GM23338 (cell line): ENCODE measurements at regions not wholly inside any gene's neighbourhood (a gene's known extent, or its start where the extent isn't known, plus 50 kb on each side); places are given as distances from the start of the nearest gene placed in this dataset.

ENCODE experiments used
- ATAC-seq: fragments of 200-7000 bp; cut with Tn5 transposase; 3 replicates; pipeline ENCODE4 v1.9.1; 2020
- DNase-seq: peaks from one replicate; pipeline ENCODE4 v3.0.0-alpha.2; 2015; ENCODE audit warnings: low spot score
- H2AFZ ChIP-seq: fragments of 200-600 bp; sonication (generic); 2 replicates; pipeline ENCODE4 v1.8.0; 2016; ENCODE audit warnings: antibody characterized with exemption, mild to moderate bottlenecking, moderate library complexity
- H3F3A ChIP-seq: fragments of 200-600 bp; sonication (generic); replicated peaks from 2 replicates; pipeline ENCODE4 v1.8.0; 2017; ENCODE audit warnings: antibody characterized with exemption, mixed run types, low read depth
- H3K27ac ChIP-seq: fragments of 200-600 bp; sonication (generic); 2 replicates; pipeline ENCODE4 v1.6.1; 2016; ENCODE audit warnings: low read depth
- H3K27me3 ChIP-seq: fragments of 200-600 bp; sonication (generic); 2 replicates; pipeline ENCODE4 v1.8.0; 2016; ENCODE audit warnings: mild to moderate bottlenecking, mixed run types, moderate library complexity; ENCODE audit not compliant: insufficient read depth
- H3K36me3 ChIP-seq: fragments of 200-600 bp; sonication (generic); 2 replicates; pipeline ENCODE4 v1.8.0; 2016; ENCODE audit warnings: mild to moderate bottlenecking; ENCODE audit not compliant: insufficient read depth
- H3K4me1 ChIP-seq: fragments of 200-600 bp; sonication (generic); 2 replicates; pipeline ENCODE4 v1.8.0; 2016; ENCODE audit warnings: mild to moderate bottlenecking, moderate library complexity; ENCODE audit not compliant: insufficient read depth
- H3K4me2 ChIP-seq: fragments of 200-600 bp; sonication (generic); 2 replicates; pipeline ENCODE4 v1.7.1; 2017; ENCODE audit warnings: mixed run types
- H3K4me3 ChIP-seq: fragments of 200-600 bp; sonication (generic); 2 replicates; pipeline ENCODE4 v1.6.1; 2016; ENCODE audit warnings: mixed run types
- H3K79me2 ChIP-seq: fragments of 200-600 bp; sonication (generic); replicated peaks from 2 replicates; pipeline ENCODE4 v1.8.0; 2017; ENCODE audit warnings: mild to moderate bottlenecking; ENCODE audit not compliant: insufficient read depth
- H3K9me2 ChIP-seq: fragments of 200-600 bp; sonication (generic); 2 replicates; pipeline ENCODE4 v1.8.0; 2017; ENCODE audit not compliant: insufficient read depth
- H4K20me1 ChIP-seq: fragments of 200-600 bp; sonication (generic); replicated peaks from 2 replicates; pipeline ENCODE4 v1.8.0; 2017; ENCODE audit warnings: mild to moderate bottlenecking; ENCODE audit not compliant: insufficient read depth
- H3K27ac Mint-ChIP-seq: 2 replicates; pipeline ENCODE4 v1.8.0; 2020; ENCODE audit warnings: inconsistent platforms, mild to moderate bottlenecking, moderate library complexity, mixed read lengths
- H3K27me3 Mint-ChIP-seq: 3 replicates; pipeline ENCODE4 v1.8.0; 2022; ENCODE audit warnings: low read depth, mild to moderate bottlenecking, moderate library complexity, mixed read lengths, inconsistent platforms; ENCODE audit not compliant: insufficient read depth, poor library complexity
- H3K36me3 Mint-ChIP-seq: 3 replicates; pipeline ENCODE4 v1.8.0; 2021; ENCODE audit warnings: low read depth, mild to moderate bottlenecking, inconsistent platforms, moderate library complexity, mixed read lengths
- H3K4me1 Mint-ChIP-seq: 3 replicates; pipeline ENCODE4 v1.8.0; 2020; ENCODE audit warnings: mild to moderate bottlenecking, inconsistent platforms, mixed read lengths
- H3K4me3 Mint-ChIP-seq: 3 replicates; pipeline ENCODE4 v1.8.0; 2021; ENCODE audit warnings: moderate library complexity, mild to moderate bottlenecking, inconsistent platforms, mixed read lengths
- H3K9me3 Mint-ChIP-seq: 3 replicates; pipeline ENCODE4 v1.8.0; 2020; ENCODE audit warnings: moderate library complexity, mild to moderate bottlenecking, inconsistent platforms, mixed read lengths
- CREB1 ChIP-seq: fragments of 250-450 bp; sonication (Bioruptor Pico); IDR thresholded peaks from 2 replicates; pipeline ENCODE4 v1.5.0; 2020; ENCODE audit warnings: low read depth, mild to moderate bottlenecking, moderate library complexity
- ETS1 ChIP-seq: IDR thresholded peaks from 2 replicates; pipeline ENCODE4 v1.6.1; 2016; ENCODE audit warnings: antibody characterized with exemption
- EZH2 ChIP-seq: fragments of 200-600 bp; sonication (generic); IDR thresholded peaks from one replicate; pipeline ENCODE4 v1.8.0; 2017; ENCODE audit warnings: antibody characterized with exemption, mild to moderate bottlenecking, low read depth; ENCODE audit not compliant: unreplicated experiment
- EZH2phosphoT487 ChIP-seq: fragments of 200-600 bp; sonication (generic); IDR thresholded peaks from one replicate; pipeline ENCODE4 v1.8.1; 2018; ENCODE audit warnings: antibody characterized with exemption; ENCODE audit not compliant: unreplicated experiment
- JUNB ChIP-seq: IDR thresholded peaks from one replicate; pipeline ENCODE4 v1.6.1; 2016; ENCODE audit warnings: antibody characterized with exemption; ENCODE audit not compliant: unreplicated experiment
- NANOG ChIP-seq: IDR thresholded peaks from 2 replicates; pipeline ENCODE4 v1.6.1; 2016; ENCODE audit warnings: antibody characterized with exemption, borderline replicate concordance
- POLR2AphosphoS5 ChIP-seq: IDR thresholded peaks from 2 replicates; pipeline ENCODE4 v1.6.1; 2016; ENCODE audit warnings: antibody characterized with exemption, low read depth
- STAT1 ChIP-seq: IDR thresholded peaks from one replicate; pipeline ENCODE4 v1.6.1; 2016; ENCODE audit warnings: antibody characterized with exemption; ENCODE audit not compliant: unreplicated experiment
- ZNF114 ChIP-seq: fragments of 250-450 bp; sonication (Bioruptor Pico); IDR thresholded peaks from 2 replicates; pipeline ENCODE4 v1.5.0; 2020; ENCODE audit warnings: mild to moderate bottlenecking, moderate library complexity
- ZNF331 ChIP-seq: fragments of 250-450 bp; sonication (Bioruptor Pico); IDR thresholded peaks from 2 replicates; pipeline ENCODE4 v1.5.0; 2020; ENCODE audit warnings: low read depth, mild to moderate bottlenecking, moderate library complexity
- ZNF462 ChIP-seq: fragments of 250-450 bp; sonication (Bioruptor Pico); IDR thresholded peaks from 2 replicates; pipeline ENCODE4 v1.5.0; 2020; ENCODE audit warnings: mild to moderate bottlenecking, moderate library complexity
- TF ChIP-seq, protein P1 (sequence below): IDR thresholded peaks from one replicate; pipeline ENCODE4 v1.6.1; 2018; ENCODE audit warnings: antibody characterized with exemption; ENCODE audit not compliant: unreplicated experiment
- TF ChIP-seq, protein P2 (sequence below), 2 experiments: fragments of 200-600 bp in 1 of 2; sonication (generic) in 1 of 2; conservative IDR thresholded peaks; 2 replicates each; pipeline versions ENCODE4 v1.5.1 to v1.6.1; 2016 to 2017; ENCODE audit warnings: antibody characterized with exemption in 2 of 2, low read depth in 2 of 2, mild to moderate bottlenecking in 2 of 2, moderate library complexity in 1 of 2

- H3K4me1 ChIP-seq: peaks cover 7% of the 10 kb centered on the region
- H3K4me3 Mint-ChIP-seq: no peak overlapping the region
- peaks cover 3% of the 10 kb centered on the region for H3K27me3 Mint-ChIP-seq
- no peaks in the 10 kb centered on the region; the same call in 1 of the 2 replicates for H3K9me2 ChIP-seq
- H3K79me2 ChIP-seq: no peaks in the 10 kb centered on the region
- no peak overlapping the region for H2AFZ ChIP-seq
- no peaks in the 10 kb centered on the region for H3F3A ChIP-seq
- no peak overlapping the region for H3K27ac ChIP-seq
- H3K4me2 ChIP-seq: no peak overlapping the region
- H3K4me1 Mint-ChIP-seq: peaks cover 11% of the 10 kb centered on the region
- no peak for TF ChIP-seq ETS1
- no peak for TF ChIP-seq ZNF114 (CRISPR knock-in tag)
- no peak for TF ChIP-seq EZH2phosphoT487
- TF ChIP-seq EZH2: no peak
- TF ChIP-seq, protein P1, sequence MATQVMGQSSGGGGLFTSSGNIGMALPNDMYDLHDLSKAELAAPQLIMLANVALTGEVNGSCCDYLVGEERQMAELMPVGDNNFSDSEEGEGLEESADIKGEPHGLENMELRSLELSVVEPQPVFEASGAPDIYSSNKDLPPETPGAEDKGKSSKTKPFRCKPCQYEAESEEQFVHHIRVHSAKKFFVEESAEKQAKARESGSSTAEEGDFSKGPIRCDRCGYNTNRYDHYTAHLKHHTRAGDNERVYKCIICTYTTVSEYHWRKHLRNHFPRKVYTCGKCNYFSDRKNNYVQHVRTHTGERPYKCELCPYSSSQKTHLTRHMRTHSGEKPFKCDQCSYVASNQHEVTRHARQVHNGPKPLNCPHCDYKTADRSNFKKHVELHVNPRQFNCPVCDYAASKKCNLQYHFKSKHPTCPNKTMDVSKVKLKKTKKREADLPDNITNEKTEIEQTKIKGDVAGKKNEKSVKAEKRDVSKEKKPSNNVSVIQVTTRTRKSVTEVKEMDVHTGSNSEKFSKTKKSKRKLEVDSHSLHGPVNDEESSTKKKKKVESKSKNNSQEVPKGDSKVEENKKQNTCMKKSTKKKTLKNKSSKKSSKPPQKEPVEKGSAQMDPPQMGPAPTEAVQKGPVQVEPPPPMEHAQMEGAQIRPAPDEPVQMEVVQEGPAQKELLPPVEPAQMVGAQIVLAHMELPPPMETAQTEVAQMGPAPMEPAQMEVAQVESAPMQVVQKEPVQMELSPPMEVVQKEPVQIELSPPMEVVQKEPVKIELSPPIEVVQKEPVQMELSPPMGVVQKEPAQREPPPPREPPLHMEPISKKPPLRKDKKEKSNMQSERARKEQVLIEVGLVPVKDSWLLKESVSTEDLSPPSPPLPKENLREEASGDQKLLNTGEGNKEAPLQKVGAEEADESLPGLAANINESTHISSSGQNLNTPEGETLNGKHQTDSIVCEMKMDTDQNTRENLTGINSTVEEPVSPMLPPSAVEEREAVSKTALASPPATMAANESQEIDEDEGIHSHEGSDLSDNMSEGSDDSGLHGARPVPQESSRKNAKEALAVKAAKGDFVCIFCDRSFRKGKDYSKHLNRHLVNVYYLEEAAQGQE: no peak
- no peak for TF ChIP-seq CREB1 (CRISPR knock-in tag)
- no peak for TF ChIP-seq NANOG
- no peak for TF ChIP-seq ZNF331
- TF ChIP-seq JUNB: no peak
- TF ChIP-seq POLR2AphosphoS5: no peak
- TF ChIP-seq, protein P2, sequence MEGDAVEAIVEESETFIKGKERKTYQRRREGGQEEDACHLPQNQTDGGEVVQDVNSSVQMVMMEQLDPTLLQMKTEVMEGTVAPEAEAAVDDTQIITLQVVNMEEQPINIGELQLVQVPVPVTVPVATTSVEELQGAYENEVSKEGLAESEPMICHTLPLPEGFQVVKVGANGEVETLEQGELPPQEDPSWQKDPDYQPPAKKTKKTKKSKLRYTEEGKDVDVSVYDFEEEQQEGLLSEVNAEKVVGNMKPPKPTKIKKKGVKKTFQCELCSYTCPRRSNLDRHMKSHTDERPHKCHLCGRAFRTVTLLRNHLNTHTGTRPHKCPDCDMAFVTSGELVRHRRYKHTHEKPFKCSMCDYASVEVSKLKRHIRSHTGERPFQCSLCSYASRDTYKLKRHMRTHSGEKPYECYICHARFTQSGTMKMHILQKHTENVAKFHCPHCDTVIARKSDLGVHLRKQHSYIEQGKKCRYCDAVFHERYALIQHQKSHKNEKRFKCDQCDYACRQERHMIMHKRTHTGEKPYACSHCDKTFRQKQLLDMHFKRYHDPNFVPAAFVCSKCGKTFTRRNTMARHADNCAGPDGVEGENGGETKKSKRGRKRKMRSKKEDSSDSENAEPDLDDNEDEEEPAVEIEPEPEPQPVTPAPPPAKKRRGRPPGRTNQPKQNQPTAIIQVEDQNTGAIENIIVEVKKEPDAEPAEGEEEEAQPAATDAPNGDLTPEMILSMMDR (conservative IDR thresholded peaks at IDR 0.05; ENCODE audit: low read depth in 2 of 2): no peak
- no peak for TF ChIP-seq ZNF462 (CRISPR knock-in tag)
- TF ChIP-seq STAT1: no peak
- no peaks in the 10 kb centered on the region for H4K20me1 ChIP-seq
- ATAC-seq (no peak), DNase-seq (no peak)
- no peaks in the 10 kb centered on the region for H3K9me3 Mint-ChIP-seq
- H3K27ac Mint-ChIP-seq: no peak overlapping the region
- H3K36me3 ChIP-seq: no peaks in the 10 kb centered on the region
- H3K27me3 ChIP-seq: no peaks in the 10 kb centered on the region
- no peak overlapping the region for H3K4me3 ChIP-seq
- no peaks in the 10 kb centered on the region for H3K36me3 Mint-ChIP-seq
Measured at GRCh38 chr6:132082421-132082820, 131.2 kb upstream of the CCN2 start.
